Inferior parietal cortex (tissue), 1 donor: ENCODE measurements at regions not wholly inside any gene's neighbourhood (a gene's known extent, or its start where the extent isn't known, plus 50 kb on each side); places are given as distances from the start of the nearest gene placed in this dataset.

Experiments
- DNase-seq: peaks from one replicate; pipeline ENCODE4 v3.0.0-alpha.2; 2016; ENCODE audit errors: extremely low spot score

GRCh38 chr2:104406261-104406726 lies 447.6 kb upstream of the POU3F3 start:
- no peak for DNase-seq

- DNase-seq = no peak
These were observed 446.3 kb upstream of the POU3F3 start for GRCh38 chr2:104407641-104408040.

- no peak for DNase-seq
These were observed 445.6 kb upstream of the POU3F3 start for GRCh38 chr2:104408266-104408665.

- no peak for DNase-seq
These were observed 443.8 kb upstream of the POU3F3 start for GRCh38 chr2:104410136-104410535.

- peak; percentile 83 for DNase-seq
These were observed 441.5 kb upstream of the POU3F3 start for GRCh38 chr2:104412384-104412783.

- no peak for DNase-seq
These were observed 440.0 kb upstream of the POU3F3 start for GRCh38 chr2:104413890-104414289.

- DNase-seq = no peak
These were observed 438.6 kb upstream of the POU3F3 start for GRCh38 chr2:104415284-104415683.

- DNase-seq = peak; percentile 9
These were observed 437.4 kb upstream of the POU3F3 start for GRCh38 chr2:104416339-104417000.

- DNase-seq = no peak
These were observed 433.5 kb upstream of the POU3F3 start for GRCh38 chr2:104420420-104420819.

- DNase-seq = no peak
These were observed 433.0 kb upstream of the POU3F3 start for GRCh38 chr2:104420953-104421352.

GRCh38 chr2:104425850-104426595 lies 427.9 kb upstream of the POU3F3 start:
- DNase-seq = no peak

- DNase-seq = no peak
These were observed 425.8 kb upstream of the POU3F3 start for GRCh38 chr2:104428155-104428554.

GRCh38 chr2:104429639-104430358 lies 424.1 kb upstream of the POU3F3 start:
- no peak for DNase-seq

- DNase-seq = peak; percentile 83
These were observed 423.6 kb upstream of the POU3F3 start for GRCh38 chr2:104430359-104430740.

- no peak for DNase-seq
These were observed 423.1 kb upstream of the POU3F3 start for GRCh38 chr2:104430852-104431251.

- DNase-seq = peak; percentile 65
These were observed 422.2 kb upstream of the POU3F3 start for GRCh38 chr2:104431701-104432121.

- peak; percentile 69 for DNase-seq
These were observed 421.5 kb upstream of the POU3F3 start for GRCh38 chr2:104432401-104432800.

GRCh38 chr2:104432991-104433390 lies 420.9 kb upstream of the POU3F3 start:
- peak; percentile 55 for DNase-seq

GRCh38 chr2:104433657-104434056 lies 420.3 kb upstream of the POU3F3 start:
- DNase-seq = no peak

GRCh38 chr2:104434318-104434792 lies 419.6 kb upstream of the POU3F3 start:
- DNase-seq = peak; percentile 70

GRCh38 chr2:104434966-104435365 lies 418.9 kb upstream of the POU3F3 start:
- peak; percentile 63 for DNase-seq

- DNase-seq = no peak
These were observed 415.4 kb upstream of the POU3F3 start for GRCh38 chr2:104438481-104438880.
